Colon (tissue), 2 donors: ENCODE measurements at regions not wholly inside any gene's neighbourhood (a gene's known extent, or its start where the extent isn't known, plus 50 kb on each side); places are given as distances from the start of the nearest gene placed in this dataset.

Source experiments
- FAIRE-seq: peaks from 2 replicates; lab custom pipeline; 2012; peaks lifted over from hg19 to GRCh38; lab: Jason Lieb, UNC
- donor health status: control.
- donor health status: control.

- FAIRE-seq, result no peak
These were observed 189.8 kb downstream of the INSIG2 start for GRCh38 chr2:118278046-118278445.

DNA sequence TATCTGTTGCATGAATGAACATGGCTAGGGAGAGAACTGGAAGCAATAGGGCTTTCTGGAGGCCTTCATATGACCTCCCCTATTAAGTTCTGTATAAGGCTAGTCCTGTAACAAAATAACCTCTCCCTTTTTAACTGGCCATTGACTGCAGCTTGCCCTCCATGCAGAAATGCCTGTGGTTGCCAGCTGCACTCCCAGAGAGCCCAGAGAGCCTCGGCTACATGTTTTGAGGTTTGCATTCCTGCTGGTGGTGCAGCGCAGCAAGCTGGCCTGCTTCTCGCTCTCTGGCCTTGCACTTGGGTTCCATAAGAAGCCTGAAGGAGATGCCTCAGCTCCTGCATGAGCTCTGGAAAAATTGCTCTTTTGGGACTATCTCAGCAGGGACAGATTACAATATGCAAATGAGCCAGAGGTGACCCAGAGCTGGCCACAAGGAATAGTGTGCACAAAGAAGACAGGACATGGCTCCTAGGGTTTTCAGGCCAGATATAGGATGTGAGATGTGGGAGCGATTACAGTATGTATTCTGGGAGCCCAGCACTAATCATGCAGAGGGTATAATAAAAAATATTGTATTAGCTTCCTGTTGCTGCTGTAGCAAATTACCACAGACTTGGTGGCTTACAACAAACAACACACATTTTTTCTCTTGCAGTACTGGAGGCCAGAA, 186.7 kb downstream of the INSIG2 start:
- no peak for FAIRE-seq

GRCh38 chr2:118272391-118272790, 184.1 kb downstream of the INSIG2 start:
- no peak for FAIRE-seq

- FAIRE-seq, result no peak
These were observed 181.3 kb downstream of the INSIG2 start for GRCh38 chr2:118269408-118270051.

DNA sequence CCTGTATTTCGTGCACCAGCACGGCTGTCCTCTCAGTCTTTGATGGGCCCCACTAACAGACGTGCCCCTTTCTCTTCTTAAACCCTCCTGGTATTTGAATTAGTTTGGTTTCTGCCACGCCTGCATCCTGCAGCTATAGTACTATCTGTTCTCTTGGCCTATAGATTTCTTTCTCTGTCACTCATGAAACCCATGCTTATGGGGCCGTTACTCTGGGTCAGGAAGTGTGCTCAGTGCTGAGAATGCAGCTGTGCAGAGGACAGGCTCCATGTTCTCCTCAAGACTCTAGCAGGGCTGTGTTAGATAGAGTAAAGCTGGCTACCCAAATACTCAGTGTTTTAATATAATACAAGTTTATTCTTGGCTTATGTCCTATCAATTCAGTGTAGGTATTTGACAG, 180.0 kb downstream of the INSIG2 start:
- no peak for FAIRE-seq

DNA sequence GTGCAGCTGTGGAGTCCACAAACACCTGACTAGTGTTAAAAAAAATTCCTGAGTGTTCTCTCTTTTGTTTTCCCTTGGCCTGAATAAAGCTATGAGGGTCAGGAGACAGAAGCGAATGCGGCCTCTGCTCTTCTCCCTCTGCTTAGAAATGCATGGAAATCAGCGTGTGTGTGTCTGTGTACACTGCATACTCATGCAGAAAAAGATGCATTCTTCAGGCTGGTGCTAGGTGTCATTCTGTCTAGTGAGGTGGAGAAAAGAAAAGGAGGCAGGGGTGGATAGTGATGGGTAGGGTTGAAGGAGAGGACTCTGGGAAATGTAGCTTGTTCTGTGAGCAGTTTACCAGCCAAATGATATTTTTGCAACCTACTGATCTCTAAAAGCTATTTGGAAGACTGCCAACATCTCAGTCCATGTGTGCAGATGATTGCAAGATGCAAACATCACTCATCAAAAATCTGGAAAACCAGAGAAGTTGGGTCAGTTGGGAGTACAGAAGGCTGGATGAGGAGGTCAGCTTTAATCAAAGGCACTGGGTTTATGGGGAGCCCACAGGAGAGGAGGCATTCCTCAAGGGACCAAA, 177.7 kb downstream of the INSIG2 start:
- no peak for FAIRE-seq

GRCh38 chr2:118264232-118264990, 176.1 kb downstream of the INSIG2 start:
- no peak for FAIRE-seq

DNA sequence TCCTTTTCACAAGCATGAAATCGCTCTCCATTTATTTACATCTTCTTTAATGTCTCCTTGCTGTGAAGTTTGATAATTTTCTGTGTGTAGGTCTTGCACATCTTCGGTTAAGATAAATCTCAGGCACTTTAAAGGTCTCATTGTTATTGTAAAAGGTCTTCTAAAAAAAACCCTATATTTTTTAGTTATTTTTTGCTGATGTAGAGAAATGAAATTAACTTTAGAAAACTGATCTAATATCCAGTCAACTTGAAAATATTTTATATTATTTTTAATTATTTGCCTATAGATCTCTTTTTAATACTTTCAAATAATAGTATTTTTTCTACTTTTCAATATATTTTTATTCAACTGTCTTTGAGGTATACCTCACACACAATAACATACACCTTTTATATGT, 169.4 kb downstream of the INSIG2 start:
- no peak for FAIRE-seq

DNA sequence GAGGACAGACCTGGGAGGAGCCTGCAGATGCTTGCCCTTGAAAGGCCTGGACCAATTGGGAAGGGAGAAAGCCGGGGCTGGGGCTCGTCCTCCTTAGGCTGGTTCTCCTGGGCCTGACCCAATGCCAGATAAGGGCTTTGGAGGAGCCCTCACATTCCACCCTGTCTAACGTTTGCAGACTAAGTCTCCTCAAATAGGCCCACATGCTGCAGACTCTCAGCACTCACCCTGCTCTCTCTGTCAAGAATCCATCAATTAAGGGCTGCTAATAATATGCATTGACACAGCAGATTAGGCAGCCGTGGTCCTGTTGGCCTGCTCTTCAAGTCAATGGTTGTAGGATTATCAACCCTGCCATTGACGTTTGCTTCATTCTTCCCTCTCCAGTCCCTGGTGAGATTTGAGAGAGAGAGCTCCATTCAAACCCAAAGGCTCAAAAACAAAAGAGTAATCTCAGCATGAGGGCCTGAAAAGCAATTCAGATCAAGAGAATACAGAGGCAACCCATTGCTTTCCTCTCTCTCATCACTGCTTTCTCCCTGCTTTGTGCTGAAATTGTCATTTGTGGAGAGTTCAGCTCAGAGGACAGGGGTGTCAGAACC, 167.6 kb downstream of the INSIG2 start:
- FAIRE-seq, result no peak

GRCh38 chr2:118255301-118255700, 167.0 kb downstream of the INSIG2 start:
- FAIRE-seq, result no peak

DNA sequence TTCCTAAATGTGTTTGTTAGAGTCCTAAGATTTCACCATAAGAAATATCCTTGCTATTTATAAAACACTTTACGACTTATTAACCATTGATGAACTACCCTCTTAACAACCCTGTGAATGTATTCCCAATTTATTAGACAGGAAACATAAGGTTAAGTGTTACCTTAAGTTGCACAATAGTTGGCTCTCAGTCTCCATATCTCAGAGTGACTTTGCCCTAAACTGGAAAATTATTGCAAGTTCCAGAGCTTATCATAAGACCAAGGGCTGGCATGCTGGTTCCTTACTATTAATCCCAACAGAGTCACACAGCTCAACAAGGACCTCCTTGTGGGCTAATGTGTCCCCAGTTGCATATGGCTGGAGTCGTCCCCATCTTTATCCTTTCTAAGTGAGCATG, 165.8 kb downstream of the INSIG2 start:
- FAIRE-seq, result no peak

DNA sequence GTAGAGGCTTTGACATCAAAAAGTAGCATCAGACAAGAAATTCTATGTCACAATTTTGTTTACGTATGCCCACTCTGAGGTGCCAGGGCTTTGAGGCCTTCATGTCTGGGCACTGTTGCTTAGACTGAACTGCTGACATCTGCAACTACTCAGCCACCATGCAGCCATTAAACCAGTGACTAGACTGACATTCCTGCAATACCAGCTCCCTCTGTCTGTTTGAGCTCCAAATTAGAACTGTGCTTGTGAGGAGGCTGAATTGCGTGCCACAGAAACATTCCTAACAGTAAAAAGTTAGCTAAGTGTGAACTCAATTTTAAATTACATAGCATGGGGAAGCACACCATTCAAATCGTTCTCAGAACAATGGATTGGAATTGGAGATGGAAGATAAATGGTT, 163.2 kb downstream of the INSIG2 start:
- FAIRE-seq, result no peak

DNA sequence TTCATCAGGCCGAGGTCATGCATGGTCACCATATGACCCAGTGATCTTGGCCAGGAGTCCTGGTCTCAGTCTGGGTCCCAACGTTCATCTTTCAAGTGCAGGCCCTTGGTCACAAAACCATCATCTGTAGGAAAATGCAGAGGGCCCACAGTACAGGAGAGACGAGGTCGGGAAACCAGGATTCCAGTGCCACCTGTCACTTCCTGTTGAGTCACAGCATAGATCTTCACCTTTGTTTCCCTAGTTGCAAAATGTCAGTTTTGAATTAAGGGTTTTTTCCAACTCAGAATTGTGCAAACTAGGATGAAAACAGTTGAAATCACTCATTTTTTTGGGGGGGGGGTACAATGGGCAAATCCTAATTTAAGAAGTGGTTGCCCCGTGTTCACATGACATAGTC, 162.2 kb downstream of the INSIG2 start:
- no peak for FAIRE-seq

GRCh38 chr2:118250001-118250400, 161.7 kb downstream of the INSIG2 start:
- FAIRE-seq, result no peak

- no peak for FAIRE-seq
These were observed 161.3 kb downstream of the INSIG2 start for GRCh38 chr2:118249531-118249930.

DNA sequence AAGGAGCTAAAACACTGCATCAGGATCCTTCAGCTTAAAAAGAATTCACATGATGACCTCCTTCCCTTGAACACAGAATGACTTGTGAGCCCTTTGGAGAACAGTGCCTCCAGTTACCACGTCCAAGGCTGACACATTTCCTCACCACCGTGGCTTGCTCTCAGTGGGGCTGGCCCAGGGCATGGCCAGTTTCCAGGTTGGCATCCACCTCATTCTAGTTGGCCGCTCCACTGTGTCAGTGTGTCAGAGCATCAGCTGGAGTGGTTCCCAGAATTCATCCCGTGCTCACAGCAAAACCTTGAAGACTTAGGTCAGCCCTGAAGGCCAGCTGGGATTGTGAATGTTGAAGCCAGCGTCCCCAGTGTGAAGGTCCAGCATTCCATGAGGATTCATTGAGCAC, 158.5 kb downstream of the INSIG2 start:
- FAIRE-seq, result no peak

- FAIRE-seq, result no peak
These were observed 157.8 kb downstream of the INSIG2 start for GRCh38 chr2:118246079-118246478.

DNA sequence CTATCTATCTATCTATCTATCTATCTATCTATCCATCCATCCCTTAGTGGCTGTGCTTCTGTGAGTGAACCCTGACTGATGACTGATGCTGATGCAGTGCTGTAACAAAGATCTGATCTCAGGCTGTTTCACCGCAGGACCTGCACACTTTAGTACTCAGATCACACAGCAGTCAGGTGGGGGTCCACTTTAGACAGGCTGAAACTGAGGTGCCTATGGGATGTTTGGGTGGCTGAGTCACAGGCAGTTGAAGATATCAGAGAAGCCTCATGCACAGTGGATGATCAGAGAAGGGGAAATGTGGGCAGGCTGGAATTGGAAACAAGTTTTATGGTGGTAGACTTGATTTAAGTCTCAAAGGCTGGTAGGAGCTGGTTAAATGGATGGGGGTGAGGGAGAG, 156.4 kb downstream of the INSIG2 start:
- no peak for FAIRE-seq

GRCh38 chr2:118243031-118243430, 154.8 kb downstream of the INSIG2 start:
- no peak for FAIRE-seq

DNA sequence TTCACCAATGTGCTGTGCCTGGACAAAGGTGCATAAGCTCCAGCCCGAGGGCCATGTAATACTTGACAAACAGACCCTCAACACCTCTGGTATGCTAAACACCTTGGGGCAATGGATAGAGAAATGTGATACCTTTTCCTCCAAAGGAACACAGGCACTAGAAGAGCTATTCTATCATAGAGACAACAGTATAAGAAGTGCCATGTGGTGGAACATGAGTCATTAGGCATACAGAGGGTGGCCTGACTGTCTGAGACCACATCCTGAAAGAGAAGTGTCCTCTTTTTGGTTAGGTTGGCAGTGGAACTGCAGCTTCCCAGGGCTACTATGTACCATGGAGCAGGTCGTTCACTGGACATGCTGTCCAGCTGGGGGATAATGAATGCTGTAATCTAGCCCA, 153.9 kb downstream of the INSIG2 start:
- FAIRE-seq, result no peak

- FAIRE-seq, result no peak
These were observed 152.9 kb downstream of the INSIG2 start for GRCh38 chr2:118241128-118241527.

DNA sequence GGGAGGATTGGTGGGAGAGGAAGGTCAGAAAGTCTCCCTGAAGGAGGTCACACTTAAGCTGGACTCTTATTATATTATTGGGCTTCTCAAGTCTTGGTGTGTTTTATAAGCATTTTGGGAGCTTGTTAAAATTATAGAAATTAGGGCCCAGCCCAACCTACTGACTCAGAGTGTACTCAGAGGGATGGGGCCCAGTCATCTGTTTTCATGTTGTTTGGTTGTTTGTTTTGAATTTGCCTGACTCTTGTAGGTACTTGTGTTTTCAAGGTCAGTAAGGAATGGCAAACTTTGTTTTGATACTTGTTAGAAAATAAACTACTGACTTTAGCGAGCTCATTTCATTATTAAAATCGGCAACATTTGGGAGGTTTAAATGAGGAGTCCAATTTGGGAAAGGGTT, 152.0 kb downstream of the INSIG2 start:
- FAIRE-seq, result no peak

DNA sequence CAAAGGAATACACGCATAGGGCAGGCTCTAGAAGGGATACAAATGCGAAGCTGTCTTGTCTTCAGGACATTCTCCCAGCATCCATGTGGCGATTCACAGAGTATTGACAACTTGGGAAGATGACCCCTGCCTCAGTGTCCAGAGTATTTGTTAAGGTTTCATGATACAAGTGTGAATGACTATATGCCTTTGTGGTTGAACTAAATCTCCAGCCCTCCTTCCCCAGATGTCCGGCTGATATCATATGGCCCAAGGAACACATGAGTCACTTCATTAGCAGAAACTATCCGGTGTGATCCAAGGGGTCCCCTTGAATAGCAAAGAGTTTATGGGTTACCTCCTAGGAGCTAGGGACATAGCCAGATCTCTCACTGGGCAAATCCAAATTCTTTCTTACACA, 151.0 kb downstream of the INSIG2 start:
- FAIRE-seq, result no peak
